ENCODE measurements at regions not wholly inside any gene's neighbourhood (a gene's known extent, or its start where the extent isn't known, plus 50 kb on each side); places are given as distances from the start of the nearest gene placed in this dataset.

DNA sequence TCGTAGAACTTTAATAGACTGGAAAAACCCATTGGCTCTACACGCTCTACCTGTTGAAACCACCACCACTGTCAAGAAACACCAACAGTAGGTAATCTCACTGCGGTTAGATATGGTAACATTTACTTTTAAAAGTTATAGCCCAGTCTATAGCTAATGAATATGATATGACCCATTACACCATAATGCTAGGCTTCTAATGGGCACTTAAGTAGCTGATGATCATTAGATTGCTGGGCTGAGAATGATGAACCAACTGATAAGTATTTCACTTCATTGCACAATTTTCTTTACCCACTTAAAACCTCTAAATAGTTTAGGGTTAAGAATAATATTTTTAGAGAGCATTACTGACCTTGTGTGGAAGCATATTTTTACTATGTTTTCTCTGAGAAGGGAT is 788.9 kb upstream of the CA10 start:
- Mint-ChIP-seq H3K27ac (ENCODE audit: unreplicated experiment) (no peak overlapping the region), H3K9me3 (ENCODE audit: low read depth) (no peaks in the 10 kb centered on the region), H3K27me3 (ENCODE audit: low read depth) (no peaks in the 10 kb centered on the region), H3K4me3 (ENCODE audit: unreplicated experiment) (no peak overlapping the region), H3K36me3 (ENCODE audit: low read depth) (no peaks in the 10 kb centered on the region), H3K4me1 (ENCODE audit: low read depth) (peaks cover 7% of the 10 kb centered on the region)
- DNase-seq (ENCODE audit: low spot score) = no peak
- TF ChIP-seq, protein P1, sequence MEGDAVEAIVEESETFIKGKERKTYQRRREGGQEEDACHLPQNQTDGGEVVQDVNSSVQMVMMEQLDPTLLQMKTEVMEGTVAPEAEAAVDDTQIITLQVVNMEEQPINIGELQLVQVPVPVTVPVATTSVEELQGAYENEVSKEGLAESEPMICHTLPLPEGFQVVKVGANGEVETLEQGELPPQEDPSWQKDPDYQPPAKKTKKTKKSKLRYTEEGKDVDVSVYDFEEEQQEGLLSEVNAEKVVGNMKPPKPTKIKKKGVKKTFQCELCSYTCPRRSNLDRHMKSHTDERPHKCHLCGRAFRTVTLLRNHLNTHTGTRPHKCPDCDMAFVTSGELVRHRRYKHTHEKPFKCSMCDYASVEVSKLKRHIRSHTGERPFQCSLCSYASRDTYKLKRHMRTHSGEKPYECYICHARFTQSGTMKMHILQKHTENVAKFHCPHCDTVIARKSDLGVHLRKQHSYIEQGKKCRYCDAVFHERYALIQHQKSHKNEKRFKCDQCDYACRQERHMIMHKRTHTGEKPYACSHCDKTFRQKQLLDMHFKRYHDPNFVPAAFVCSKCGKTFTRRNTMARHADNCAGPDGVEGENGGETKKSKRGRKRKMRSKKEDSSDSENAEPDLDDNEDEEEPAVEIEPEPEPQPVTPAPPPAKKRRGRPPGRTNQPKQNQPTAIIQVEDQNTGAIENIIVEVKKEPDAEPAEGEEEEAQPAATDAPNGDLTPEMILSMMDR (IDR thresholded peaks at IDR 0.05) = no peak

- Mint-ChIP-seq H3K27me3 (ENCODE audit: low read depth) (no peaks in the 10 kb centered on the region), H3K9me3 (ENCODE audit: low read depth) (peaks cover 15% of the 10 kb centered on the region), H3K27ac (ENCODE audit: unreplicated experiment) (no peak overlapping the region), H3K4me1 (ENCODE audit: low read depth) (no peaks in the 10 kb centered on the region), H3K4me3 (ENCODE audit: unreplicated experiment) (no peak overlapping the region), H3K36me3 (ENCODE audit: low read depth) (no peaks in the 10 kb centered on the region)
- no peak for DNase-seq (ENCODE audit: low spot score)
- TF ChIP-seq, protein P1 (IDR thresholded peaks at IDR 0.05) = no peak
Observed at GRCh38 chr17:52938623-52939230, 780.2 kb upstream of the CA10 start.

- no peaks in the 10 kb centered on the region for H3K4me1 Mint-ChIP-seq (ENCODE audit: low read depth)
- no peak for DNase-seq (ENCODE audit: low spot score)
- TF ChIP-seq, protein P1 (IDR thresholded peaks at IDR 0.05) = no peak
- H3K27me3 Mint-ChIP-seq (ENCODE audit: low read depth) = no peaks in the 10 kb centered on the region
- no peaks in the 10 kb centered on the region for H3K36me3 Mint-ChIP-seq (ENCODE audit: low read depth)
- peaks cover 3% of the 10 kb centered on the region for H3K9me3 Mint-ChIP-seq (ENCODE audit: low read depth)
- no peak overlapping the region for H3K4me3 Mint-ChIP-seq (ENCODE audit: unreplicated experiment)
- no peak overlapping the region for H3K27ac Mint-ChIP-seq (ENCODE audit: unreplicated experiment)
Observed at GRCh38 chr17:52930581-52930980, 772.1 kb upstream of the CA10 start.

GRCh38 chr17:52930145-52930544 is 771.6 kb upstream of the CA10 start:
- H3K4me1 Mint-ChIP-seq (ENCODE audit: low read depth) = no peaks in the 10 kb centered on the region
- no peak overlapping the region for H3K27ac Mint-ChIP-seq (ENCODE audit: unreplicated experiment)
- no peak overlapping the region for H3K4me3 Mint-ChIP-seq (ENCODE audit: unreplicated experiment)
- TF ChIP-seq, protein P1 (IDR thresholded peaks at IDR 0.05) = no peak
- H3K27me3 Mint-ChIP-seq (ENCODE audit: low read depth) = no peaks in the 10 kb centered on the region
- H3K36me3 Mint-ChIP-seq (ENCODE audit: low read depth) = no peaks in the 10 kb centered on the region
- no peak for DNase-seq (ENCODE audit: low spot score)
- no peaks in the 10 kb centered on the region for H3K9me3 Mint-ChIP-seq (ENCODE audit: low read depth)

DNA sequence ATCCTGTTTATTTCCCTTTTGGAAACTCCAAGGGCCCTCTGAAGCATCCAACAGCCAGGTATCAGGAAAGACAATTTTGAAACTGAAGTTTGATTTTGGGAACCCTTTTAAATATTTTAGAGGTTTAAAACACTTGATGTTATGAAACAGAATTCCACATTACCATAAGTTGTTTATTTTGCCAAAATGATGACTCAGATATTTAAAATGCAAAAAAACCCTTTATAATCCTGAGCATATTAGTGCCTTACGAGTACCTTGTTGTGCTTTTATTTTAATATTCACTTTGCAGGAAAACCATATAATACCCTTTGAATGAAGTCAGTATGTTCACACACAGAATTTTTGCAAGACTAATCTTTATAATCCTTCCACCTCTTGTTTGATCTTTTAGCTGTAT is 765.1 kb upstream of the CA10 start:
- no peak overlapping the region for H3K4me3 Mint-ChIP-seq (ENCODE audit: unreplicated experiment)
- peaks cover 3% of the 10 kb centered on the region for H3K9me3 Mint-ChIP-seq (ENCODE audit: low read depth)
- TF ChIP-seq, protein P1 (IDR thresholded peaks at IDR 0.05) = no peak
- no peaks in the 10 kb centered on the region for H3K27me3 Mint-ChIP-seq (ENCODE audit: low read depth)
- H3K27ac Mint-ChIP-seq (ENCODE audit: unreplicated experiment) = no peak overlapping the region
- DNase-seq (ENCODE audit: low spot score) = no peak
- no peaks in the 10 kb centered on the region for H3K4me1 Mint-ChIP-seq (ENCODE audit: low read depth)
- H3K36me3 Mint-ChIP-seq (ENCODE audit: low read depth) = no peaks in the 10 kb centered on the region

Measured in chondrocyte (in vitro differentiated cells).